Glomerular endothelial cell (primary cell): ENCODE measurements at regions not wholly inside any gene's neighbourhood (a gene's known extent, or its start where the extent isn't known, plus 50 kb on each side); places are given as distances from the start of the nearest gene placed in this dataset.
"Not testable (repeated sequence)": the region's sequence is repeated elsewhere in the genome, so short reads cannot be mapped to it uniquely, and the experiment has no call there.

ENCODE experiments used
- DNase-seq: peaks from one replicate; pipeline ENCODE4 v3.0.0-alpha.2; 2011; ENCODE audit warnings: low read depth, low spot score; ENCODE audit errors: extremely low read depth

DNA sequence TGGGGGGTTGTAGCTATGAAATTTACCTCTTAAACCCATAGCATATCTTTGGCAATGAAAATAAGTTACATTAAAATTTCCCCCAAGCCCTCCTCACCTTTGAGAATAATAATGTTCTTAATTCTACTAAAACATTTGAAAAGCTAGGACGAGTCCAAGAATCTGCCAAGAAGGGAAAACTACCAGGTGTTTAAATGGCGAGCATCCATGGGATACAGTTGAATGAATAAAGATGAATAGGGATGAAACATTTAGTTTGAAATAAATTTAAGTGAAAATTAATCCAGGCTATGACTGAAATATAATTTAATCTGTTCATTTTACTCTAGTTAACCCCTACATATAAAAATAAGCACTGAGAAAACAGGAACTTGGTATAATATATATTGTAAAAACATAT is 536.7 kb downstream of the FLRT2 start:
- DNase-seq = no peak

GRCh38 chr14:86065407-86065806 is 535.5 kb downstream of the FLRT2 start:
- DNase-seq = no peak

GRCh38 chr14:86064595-86064994 is 534.7 kb downstream of the FLRT2 start:
- DNase-seq = not testable (repeated sequence)

DNA sequence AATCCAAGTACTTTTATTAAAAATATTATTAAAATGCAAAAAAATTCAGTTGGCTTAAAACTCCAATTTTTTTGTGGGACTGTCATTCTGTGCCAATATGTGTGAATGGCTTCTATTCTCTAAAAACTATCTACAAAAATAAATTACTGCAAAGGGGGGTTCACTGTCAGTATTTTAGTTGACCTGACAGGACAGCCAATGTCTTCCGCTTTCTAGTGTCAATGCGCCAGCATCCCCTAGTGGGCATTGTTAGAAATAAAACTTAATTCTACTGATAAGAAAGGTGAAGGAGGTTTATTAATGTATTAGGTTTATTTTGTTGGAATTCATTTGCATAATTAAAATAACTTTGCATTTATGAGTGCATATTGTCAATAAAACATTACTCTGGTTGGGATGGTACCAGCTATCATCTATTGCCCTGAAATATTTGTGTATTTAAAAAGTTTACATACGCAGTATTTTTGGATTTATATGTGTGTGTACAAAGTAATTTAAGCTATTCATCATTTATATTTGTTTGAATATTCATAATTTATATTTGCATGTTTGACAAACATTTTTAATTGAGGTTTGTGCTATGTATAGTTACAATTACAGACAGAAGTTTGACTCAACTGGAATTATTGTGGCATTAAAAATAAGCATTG is 527.2 kb downstream of the FLRT2 start:
- no peak for DNase-seq

- no peak for DNase-seq
Measured at GRCh38 chr14:86055512-86056075, 525.6 kb downstream of the FLRT2 start.

DNA sequence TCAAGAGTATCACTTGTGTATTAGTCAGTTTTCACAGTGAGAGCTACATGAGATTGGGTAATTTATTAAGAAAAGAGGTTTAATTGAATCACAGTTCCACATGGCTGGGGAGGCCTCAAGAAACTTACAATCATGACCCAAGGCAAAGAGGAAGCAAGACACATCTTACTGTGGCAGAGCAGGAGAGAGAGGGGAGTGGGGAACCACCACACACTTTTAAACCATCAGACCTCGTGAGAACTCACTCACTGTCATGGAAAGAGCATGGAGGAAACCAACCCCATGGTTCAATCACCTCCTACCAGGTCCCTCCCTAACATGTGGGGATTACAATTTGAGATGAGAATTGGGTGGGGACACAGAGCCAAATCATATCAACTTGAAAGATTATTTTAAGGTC is 522.9 kb downstream of the FLRT2 start:
- DNase-seq = no peak

- no peak for DNase-seq
Measured at GRCh38 chr14:86050757-86051156, 520.8 kb downstream of the FLRT2 start.

GRCh38 chr14:86050072-86050683 is 520.2 kb downstream of the FLRT2 start:
- no peak for DNase-seq

- no peak for DNase-seq
Measured at GRCh38 chr14:86039176-86039575, 509.2 kb downstream of the FLRT2 start.

- DNase-seq = no peak
Measured at GRCh38 chr14:86038387-86039042, 508.6 kb downstream of the FLRT2 start.

DNA sequence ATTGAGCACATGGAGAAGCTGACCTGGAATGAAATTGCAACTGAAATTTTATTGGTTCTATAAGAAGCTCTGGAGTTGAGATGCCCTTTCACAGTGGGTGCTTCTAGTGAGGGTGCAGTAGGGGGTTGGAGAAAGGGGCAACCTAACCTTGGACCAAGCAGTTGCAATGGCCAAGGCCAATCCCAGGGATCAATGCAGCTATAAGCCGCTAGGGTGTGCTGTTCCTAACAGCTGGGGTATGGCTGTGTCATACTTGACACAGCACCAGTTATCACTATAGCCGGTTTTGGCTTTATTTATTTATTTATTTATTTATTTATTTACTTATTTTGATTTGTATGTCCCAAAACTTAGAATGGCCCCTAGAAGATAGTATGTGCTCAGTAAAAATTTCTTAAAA is 505.9 kb downstream of the FLRT2 start:
- no peak for DNase-seq

GRCh38 chr14:86027990-86028389 is 498.0 kb downstream of the FLRT2 start:
- no peak for DNase-seq

GRCh38 chr14:86027144-86027543 is 497.2 kb downstream of the FLRT2 start:
- no peak for DNase-seq

- DNase-seq = no peak
Measured at GRCh38 chr14:86022031-86022629, 492.2 kb downstream of the FLRT2 start.

GRCh38 chr14:86020841-86021240 is 490.9 kb downstream of the FLRT2 start:
- no peak for DNase-seq

DNA sequence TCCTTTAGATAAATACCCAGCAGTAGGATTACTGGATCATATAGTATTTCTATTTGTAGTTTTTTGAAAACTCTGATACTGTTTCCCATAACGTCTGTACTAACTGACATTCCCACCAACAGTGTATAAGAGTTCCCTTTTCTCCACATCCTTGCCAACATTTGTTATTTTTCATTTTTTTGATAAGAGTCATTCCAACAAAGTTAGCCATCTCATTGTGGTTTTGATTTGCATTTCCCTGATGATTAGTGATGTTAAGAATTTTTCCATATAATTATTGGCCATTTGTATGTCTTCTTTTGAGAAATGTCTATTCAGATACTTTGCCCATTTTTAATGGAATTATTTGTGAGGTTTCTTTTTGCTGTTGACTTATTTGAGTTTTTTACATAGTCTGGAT is 486.0 kb downstream of the FLRT2 start:
- DNase-seq = no peak

DNA sequence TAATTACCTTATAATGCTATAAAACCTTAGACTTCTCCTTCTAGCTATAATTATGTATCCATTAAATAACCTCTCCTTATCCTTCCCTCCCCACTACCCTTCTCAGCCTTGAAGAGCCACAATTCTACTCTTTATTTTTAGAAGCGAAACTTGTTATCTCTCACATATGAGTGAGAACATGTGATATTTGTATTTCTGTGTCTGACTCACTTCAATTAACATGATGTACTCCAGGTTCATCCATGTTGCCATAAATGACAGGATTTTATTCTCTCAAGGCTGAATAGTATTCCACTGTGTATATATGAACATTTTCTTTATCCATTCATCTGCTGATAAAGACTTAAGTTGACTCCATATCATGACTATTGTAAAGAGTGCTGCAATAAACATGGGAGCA is 485.6 kb downstream of the FLRT2 start:
- no peak for DNase-seq

GRCh38 chr14:86013641-86014040 is 483.7 kb downstream of the FLRT2 start:
- DNase-seq = no peak

- DNase-seq = no peak
Measured at GRCh38 chr14:86012461-86012860, 482.5 kb downstream of the FLRT2 start.

DNA sequence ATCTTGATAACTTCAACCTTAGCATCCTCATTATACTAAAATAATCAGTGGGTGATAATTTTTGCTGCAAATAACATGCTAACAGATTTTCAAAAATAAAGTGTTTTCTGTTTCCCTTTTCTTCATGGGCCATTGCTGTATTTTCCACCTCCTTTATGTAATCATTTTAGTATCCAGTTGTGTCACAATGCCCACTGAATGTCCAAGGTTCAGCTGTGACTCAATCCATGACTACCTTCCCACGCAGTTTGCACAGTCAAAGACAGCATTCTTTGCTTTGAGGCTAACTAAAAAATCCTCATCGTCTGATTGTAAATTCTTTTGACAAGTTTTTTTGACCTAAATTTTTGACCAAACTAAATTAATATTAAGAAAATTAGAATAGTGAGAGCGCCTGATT is 474.1 kb downstream of the FLRT2 start:
- no peak for DNase-seq

GRCh38 chr14:85996551-85996950 is 466.6 kb downstream of the FLRT2 start:
- no peak for DNase-seq

DNA sequence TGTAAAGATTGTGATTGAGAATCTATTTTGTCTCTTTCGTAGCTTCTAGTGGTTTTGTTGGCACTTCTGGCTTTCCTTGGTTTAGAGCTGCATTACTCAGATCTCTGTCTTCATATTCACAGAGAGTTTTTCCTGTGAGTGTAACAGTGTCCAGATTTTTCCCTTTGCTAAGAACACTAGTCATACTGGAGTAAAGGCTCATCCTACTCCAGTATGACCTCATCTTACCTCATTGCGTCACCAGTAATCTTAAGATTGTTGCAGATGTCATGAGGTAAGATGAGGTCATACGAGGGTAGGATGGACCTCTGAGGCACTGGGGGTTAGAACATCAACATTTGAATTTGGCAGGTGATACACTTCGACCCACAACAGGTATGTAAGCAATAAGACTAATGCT is 461.2 kb downstream of the FLRT2 start:
- no peak for DNase-seq
